ENCODE measurements at regions not wholly inside any gene's neighbourhood (a gene's known extent, or its start where the extent isn't known, plus 50 kb on each side); places are given as distances from the start of the nearest gene placed in this dataset.

GRCh38 chr12:105820429-105821125, 318.2 kb downstream of the NUAK1 start:
- no peak for DNase-seq

DNA sequence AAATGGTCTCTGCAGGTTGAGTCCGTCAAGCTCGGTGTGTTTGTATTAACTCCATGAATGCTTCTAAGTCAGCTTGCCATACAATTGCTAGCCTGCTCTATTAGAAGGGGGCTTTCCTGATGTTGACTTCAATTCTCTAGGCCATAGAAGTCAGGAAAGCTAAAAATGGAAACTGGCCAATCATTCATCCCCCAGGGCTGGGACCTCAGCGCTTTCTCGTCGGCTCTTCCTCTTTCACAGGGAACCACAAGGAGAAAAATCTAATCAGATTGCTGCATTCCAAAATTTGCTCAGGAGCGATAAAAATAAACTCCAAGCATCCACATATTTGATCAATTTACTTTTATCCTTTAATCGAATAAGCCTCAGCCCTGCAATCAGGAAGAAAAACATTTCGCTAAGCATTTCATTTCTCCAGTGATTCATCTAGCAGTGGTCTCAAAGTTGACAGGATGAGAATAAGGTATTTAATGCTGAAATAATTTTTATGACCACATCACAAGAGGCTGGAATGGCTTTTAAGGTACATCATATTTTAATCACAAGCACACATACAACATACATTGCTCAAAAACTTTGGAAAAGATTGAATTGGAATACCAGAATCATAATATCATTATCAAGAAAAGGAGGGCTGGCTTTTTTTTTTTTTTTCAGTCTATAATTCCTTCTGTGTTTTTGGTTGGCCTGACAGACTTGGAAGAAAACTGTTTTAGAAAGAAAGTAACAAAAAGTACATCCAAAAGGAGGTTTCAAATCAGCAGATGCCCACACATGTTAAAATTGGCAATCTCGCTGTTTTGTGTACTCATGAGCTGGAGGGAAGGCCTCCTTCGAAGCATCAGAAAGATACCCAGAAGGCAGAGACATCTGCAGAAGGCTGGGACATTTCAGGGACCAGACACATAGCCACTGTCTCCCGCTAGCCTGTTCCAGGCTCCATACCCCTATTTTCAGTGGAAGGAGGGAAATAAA, 316.3 kb downstream of the NUAK1 start:
- DNase-seq = no peak

DNA sequence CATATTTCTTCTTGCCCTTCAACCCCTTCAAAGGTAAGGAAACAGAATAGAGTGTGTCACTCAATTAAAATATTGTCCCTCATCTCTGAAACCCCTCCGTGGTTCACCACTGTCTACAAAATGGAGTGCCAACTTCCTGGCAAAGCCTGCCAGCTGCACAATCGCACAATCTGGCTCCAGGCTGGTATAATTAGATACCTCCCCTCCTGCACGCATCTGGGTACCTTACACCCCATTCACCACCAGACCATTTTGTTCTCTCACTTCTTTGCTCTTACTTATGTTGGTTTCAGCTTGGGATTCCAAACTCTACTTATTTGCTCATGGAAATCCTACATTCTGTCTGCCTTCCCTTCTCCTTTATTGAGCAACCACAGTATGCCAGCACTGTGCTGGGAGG, 314.9 kb downstream of the NUAK1 start:
- no peak for DNase-seq

GRCh38 chr12:105825141-105825540, 313.6 kb downstream of the NUAK1 start:
- DNase-seq = no peak

- no peak for DNase-seq
Measured at GRCh38 chr12:105831372-105831771, 307.4 kb downstream of the NUAK1 start.

DNA sequence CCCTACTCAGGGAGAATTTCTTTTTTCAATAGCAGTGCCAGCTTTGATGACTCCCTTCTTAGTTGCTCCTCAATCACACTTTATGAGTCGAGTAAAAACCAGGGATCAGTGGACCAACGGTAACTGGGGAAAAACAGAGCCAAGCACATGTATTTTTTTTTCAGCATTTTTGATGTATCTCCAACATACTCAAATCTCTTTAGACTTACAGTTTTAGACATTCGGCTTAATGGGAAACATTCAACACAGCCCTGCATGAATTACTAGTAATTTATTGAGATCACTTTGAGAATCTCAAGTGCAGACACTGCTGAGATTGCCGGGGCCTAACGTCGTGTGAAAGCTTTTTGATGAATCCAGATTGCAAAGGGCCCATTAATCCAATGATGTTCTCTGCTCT, 306.7 kb downstream of the NUAK1 start:
- DNase-seq = no peak

GRCh38 chr12:105832806-105833205, 305.9 kb downstream of the NUAK1 start:
- no peak for DNase-seq

GRCh38 chr12:105834496-105834895, 304.3 kb downstream of the NUAK1 start:
- no peak for DNase-seq

DNA sequence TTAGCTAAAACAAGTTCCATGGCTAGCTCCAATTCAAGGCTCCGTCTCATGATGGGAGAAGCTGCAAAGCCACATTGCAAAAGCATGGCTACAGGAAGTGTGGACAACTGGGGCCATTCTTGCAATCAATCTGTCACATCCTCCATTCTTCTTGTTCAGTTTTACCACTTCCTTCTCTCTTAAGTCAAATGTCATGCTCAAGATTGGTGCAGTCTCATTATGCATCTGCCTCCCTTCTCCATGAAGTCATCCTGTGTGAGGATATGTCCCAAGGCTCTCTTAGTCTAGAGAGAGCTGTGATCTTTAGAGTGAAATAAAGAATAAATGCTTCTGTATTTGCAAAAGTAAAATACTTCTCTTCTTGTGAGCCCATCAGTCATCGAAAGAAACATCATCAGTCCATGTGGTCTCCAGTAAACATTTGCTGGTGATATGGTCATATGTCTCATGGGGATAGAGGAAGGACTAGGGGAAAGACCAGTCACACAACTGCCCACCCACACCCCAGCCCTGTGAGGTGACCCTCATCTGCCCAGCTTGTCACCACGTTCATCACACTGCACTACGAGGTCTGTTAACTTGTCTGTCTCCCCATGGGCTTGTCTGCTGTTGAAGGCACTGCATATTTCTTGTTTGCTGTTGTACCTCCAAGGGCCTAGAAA, 303.0 kb downstream of the NUAK1 start:
- no peak for DNase-seq

DNA sequence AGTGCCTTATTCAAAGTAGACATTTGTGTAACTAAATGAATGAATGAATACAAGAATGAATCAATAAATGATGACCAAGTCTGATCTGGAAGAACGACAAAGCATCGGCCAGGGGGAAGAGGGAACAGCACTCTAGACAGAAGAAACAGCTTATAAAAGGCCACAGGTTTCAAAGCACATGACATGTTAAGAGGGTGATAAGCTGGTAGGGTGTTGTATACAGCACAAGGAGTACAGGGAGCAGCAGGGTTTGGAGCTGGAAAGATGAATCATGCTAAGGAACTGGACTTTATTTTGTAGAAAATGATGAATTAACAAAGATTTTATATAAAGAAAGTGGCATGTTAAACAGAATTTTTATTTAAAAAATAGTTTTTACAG, 302.5 kb downstream of the NUAK1 start:
- no peak for DNase-seq

DNA sequence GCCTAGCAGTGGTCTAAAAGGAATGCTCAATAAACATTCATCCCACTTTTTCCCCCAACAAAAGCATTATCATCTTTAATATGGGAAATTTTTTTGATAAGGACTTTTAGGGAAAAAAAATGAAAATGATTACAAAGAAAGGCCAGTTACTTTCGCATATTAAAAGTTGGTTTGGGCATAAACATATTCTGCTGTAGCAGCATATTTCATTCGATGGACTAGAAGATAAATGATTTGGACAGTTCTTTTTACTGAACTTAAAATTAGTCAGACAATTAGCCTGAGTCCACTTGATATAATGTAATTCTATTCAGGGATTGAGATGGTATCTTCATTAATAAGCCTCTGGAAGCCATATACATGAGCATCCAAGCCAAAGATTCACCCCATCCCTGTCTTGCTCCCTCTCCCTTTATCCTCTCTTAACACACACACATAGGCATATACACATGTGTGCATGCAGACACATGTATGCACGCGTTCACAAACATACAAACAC, 299.1 kb downstream of the NUAK1 start:
- DNase-seq = no peak

DNA sequence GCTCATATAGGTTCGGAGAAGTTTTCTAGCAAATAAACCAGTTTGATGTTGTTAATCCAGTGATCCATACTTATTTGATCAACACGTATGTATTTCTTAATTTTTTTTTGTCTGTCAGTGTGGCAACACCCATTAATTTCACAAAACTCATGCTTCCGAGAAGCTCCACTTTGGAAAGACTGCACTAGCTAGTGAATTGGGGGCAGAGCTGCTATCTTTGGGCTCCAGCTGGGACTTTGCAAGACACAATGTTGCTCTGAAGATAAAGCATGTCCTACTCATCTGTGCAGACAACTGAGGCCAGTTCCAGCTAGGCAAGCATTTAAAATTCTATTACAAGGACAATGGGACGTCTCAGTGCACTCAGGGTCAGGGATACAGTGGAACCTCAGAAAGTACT, 298.4 kb downstream of the NUAK1 start:
- no peak for DNase-seq

- DNase-seq = no peak
Measured at GRCh38 chr12:105841840-105842239, 296.9 kb downstream of the NUAK1 start.

GRCh38 chr12:105843561-105843960, 295.2 kb downstream of the NUAK1 start:
- no peak for DNase-seq

DNA sequence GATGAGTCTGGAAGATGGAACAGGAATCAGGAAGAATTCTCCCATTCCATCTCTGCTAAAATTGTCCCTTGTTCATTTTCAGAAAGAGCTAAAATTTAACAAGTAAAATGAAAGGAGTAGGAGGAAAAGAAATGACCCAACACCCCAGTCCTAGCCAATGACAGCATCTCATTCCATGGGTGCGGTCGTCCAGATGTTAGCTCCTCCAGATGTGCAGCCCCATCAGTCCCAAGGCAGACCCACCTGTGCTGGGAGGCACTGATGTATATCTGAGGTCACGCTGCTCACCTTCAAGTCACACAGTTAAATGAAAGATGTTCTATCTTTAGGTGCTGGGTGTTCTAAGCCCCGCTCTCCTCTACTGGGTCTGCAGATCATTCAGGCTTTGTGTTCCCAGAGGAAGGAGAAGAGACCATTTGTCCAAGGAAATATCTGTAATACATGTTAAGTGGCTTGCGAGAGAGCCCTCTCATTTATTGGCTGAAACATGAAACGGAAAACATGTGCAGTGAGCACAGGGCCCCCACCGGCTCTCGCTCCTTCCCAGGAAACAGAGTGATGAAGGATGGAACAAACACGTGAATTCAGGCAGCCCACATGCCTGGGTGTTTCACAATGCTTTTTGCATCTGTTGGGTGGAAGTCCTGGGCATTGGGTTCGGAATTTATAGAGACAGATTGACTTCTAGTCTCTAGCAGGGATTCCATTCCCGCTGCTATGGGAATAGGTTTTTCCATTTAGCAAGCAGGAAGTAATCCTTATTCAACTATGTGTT, 294.6 kb downstream of the NUAK1 start:
- no peak for DNase-seq

- no peak for DNase-seq
Measured at GRCh38 chr12:105846331-105846730, 292.4 kb downstream of the NUAK1 start.

DNA sequence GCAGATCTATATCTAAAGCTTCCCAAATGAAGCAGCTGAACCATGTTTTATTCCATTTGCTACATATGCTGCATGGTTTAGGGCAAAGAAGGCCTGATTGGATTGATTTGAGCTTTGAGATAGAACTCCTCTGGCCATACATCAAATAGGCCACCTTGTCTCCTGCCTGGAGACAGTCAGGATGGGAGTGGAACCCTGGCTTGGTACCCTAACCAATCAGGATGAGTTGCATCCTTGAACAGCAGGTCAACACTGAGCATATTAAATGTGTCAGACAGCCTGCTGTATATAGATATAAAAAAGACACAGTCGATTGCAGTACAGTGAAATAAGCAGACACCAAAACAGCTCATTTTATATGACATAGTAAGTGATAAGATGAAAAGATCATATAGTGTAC, 291.7 kb downstream of the NUAK1 start:
- DNase-seq = no peak

DNA sequence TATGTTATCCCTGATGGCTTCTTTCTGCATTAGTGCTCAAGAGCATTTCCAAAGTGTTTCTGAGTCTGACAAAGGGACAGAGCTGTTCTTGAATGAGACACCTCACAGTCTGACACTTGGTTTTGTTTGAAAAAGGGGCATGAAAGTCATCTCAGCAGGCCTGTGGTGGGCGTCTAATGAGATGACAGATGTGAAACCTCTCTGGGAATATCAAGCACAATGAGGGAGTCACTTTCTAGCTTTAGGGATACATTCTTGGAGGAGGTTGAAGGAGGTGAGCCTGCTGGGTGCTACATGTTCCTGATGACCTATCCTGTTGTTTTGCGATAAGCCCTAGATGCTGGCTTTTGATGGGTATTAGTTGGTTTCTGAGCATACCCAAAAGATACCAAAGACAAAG, 290.5 kb downstream of the NUAK1 start:
- no peak for DNase-seq

DNA sequence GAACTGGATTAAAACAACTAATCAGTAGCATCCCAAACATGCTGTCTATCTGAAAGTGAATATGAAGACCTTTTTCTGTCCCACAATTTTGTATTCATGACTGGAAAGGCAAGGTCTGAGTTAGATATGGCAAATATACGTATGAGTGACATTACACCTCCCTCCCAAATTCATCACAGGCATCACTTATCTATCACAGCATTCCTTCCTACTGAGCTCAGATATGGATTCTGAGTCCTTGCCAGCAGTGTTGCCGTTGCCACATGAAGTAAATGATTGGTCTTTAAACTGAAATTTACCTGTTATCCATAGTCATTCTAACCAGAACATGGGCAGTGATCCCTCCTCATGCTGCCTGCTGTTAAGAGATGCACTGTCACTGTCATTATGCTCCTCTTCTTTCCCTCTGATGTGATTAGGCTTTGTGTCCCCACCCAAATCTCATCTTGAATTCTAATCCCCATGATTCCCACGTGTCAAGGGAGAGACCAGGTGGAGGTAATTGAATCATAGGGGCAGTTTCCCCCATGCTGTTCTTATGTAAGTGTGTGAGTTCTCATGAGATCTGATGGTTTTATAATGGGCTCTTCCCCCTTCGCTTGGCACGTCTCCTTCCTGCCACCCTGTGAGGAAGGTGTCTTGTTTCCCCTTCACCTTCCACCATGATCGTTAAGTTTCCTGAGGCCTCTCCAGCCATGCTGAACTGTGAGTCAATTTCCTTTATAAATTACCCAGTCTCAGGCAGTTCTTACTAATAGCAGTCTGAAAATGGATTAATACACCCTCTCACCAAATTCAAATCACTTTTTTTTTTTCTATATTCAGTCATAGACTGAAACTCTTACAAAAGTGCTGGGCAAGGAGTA, 288.4 kb downstream of the NUAK1 start:
- DNase-seq = no peak

DNA sequence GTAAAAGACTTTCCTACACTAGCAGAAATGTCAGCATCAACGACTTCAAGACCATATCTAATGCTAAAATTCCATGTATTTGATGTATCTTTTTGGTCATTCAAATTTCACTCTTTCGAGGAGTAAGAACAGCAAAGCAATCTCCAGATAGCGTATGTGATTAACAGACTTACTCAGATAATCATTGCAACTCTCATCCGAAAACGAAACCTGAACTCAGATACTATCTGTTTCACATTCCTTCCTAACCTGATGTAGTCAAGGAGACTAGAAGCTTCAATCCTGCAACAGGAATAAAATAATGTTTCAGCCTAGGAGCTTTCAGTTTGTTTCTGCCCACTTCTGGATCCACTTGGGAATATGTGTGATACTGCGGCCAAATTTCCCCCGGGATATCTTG, 286.3 kb downstream of the NUAK1 start:
- no peak for DNase-seq

DNA sequence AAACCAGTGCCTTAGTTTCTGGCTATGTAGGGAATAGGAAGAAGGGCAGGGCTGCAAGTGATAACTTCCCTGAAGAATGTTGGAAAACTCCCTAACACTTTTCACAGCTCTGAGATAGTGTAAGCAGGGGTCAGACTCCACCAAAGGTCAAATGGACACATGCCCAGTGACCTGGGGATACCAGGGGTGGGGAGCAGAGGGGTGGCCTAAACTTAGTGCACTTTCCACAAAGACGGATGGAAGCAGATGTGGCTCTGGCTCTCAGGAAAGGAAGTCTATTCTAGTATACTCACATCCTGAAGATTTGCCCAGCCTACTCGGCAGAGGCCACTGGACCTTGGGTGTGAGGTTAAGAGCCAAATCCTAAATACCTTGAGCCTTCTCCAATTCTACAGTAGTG, 285.8 kb downstream of the NUAK1 start:
- DNase-seq = no peak

GRCh38 chr12:105854071-105854470, 284.7 kb downstream of the NUAK1 start:
- no peak for DNase-seq

Data from NCI-H187 (cell line).